AG10803 (cell line): ENCODE measurements at regions not wholly inside any gene's neighbourhood (a gene's known extent, or its start where the extent isn't known, plus 50 kb on each side); places are given as distances from the start of the nearest gene placed in this dataset.

Source experiments
- DNase-seq: peaks from one replicate; pipeline ENCODE4 v3.0.0; 2010; ENCODE audit warnings: low read depth
- H3K4me3 ChIP-seq: 2 replicates; pipeline ENCODE4 v1.5.1; 2011; ENCODE audit warnings: mild to moderate bottlenecking, low read length, control low read depth
- TF ChIP-seq, protein P1 (sequence below): conservative IDR thresholded peaks from 2 replicates; pipeline ENCODE4 v1.5.1; 2011; ENCODE audit warnings: mild to moderate bottlenecking, low read length, control low read depth, inconsistent platforms

DNA sequence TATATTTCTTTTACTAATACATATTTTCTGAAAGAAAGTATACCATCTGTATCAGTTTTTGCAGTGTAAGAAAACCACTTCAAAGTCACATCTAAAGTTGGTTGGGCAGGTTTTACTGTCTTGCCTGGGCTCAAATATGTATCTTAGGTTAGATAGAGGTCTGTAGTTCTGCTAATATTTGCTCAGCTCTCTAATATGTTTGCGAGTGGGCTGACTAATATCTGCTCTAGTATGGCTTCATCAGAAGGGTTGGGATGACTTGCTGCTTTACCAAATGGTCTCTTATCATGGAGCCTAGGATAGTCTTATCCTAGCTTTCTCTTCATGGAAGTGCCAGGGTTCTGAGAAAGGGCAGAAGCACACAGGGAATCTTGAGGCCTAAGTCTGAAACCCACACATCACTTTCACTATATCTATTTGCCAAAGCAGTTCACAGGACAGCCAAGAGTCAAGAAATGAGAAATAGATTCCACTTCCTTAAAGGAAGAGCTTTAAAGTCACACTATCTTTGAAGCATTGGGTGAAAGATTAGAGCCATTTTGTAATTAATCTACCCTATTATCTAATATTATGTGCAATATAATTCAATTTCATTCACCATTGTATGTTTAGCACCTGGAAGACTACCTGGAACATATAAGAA, 610.0 kb downstream of the KCNJ3 start:
- TF ChIP-seq, protein P1, sequence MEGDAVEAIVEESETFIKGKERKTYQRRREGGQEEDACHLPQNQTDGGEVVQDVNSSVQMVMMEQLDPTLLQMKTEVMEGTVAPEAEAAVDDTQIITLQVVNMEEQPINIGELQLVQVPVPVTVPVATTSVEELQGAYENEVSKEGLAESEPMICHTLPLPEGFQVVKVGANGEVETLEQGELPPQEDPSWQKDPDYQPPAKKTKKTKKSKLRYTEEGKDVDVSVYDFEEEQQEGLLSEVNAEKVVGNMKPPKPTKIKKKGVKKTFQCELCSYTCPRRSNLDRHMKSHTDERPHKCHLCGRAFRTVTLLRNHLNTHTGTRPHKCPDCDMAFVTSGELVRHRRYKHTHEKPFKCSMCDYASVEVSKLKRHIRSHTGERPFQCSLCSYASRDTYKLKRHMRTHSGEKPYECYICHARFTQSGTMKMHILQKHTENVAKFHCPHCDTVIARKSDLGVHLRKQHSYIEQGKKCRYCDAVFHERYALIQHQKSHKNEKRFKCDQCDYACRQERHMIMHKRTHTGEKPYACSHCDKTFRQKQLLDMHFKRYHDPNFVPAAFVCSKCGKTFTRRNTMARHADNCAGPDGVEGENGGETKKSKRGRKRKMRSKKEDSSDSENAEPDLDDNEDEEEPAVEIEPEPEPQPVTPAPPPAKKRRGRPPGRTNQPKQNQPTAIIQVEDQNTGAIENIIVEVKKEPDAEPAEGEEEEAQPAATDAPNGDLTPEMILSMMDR, result no peak
- DNase-seq, result no peak
- no peak overlapping the region for H3K4me3 ChIP-seq

DNA sequence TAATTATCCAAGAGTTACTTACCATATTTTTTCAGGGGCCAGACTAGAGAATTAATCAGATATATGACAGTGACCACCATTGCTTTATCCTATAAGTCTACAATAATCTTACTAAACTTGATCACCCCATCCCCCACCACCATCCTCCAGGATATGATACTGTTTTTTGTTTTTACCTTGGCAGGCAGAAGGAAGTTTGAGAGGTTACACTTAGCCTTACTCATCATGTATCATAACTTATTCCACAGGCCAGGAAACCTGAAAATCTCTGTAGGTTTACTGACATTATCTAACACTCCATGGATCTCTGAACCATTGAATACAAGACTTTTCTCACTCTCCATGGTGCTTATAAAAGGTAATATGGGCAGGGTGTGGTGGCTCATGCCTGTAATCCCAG, 602.7 kb downstream of the KCNJ3 start:
- TF ChIP-seq, protein P1, result no peak
- no peak overlapping the region for H3K4me3 ChIP-seq
- no peak for DNase-seq

DNA sequence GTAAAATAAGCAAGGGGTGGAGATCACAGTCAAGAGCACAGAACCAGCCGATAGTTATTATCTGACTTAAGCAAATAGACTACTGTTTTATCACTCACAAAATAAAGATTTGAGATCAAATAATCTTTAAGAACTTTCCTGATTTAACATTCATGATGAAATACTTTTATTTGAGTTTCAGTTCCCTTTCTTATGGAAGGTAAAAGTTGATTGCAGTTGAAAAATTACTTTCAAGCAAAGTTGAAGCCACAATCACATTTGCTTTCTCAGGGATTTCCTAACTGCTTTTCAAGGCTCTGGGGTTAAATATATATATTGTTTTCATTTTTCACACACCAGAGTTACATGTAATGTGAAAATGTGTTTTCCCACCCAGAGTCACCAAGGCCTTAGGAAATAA, 599.5 kb downstream of the KCNJ3 start:
- TF ChIP-seq, protein P1, result no peak
- no peak overlapping the region for H3K4me3 ChIP-seq
- no peak for DNase-seq

DNA sequence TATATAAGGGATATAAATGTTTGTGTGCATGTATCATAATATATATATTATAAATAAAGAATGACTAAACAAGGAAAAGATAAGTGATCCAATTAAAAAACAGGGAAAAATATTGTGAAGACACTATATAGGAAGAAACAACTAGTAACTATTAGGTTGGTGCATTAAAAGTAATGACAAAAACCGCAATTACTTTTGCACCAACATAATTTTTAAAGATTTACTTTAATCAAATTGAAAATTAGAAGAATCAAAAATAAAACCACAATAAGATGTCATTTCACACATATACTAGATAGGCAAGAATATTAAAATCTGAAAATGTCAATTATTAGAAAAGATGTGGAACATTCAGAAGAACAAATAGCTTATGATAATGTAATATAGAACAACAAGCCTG, 595.9 kb downstream of the KCNJ3 start:
- no peak overlapping the region for H3K4me3 ChIP-seq
- TF ChIP-seq, protein P1, result no peak
- no peak for DNase-seq

DNA sequence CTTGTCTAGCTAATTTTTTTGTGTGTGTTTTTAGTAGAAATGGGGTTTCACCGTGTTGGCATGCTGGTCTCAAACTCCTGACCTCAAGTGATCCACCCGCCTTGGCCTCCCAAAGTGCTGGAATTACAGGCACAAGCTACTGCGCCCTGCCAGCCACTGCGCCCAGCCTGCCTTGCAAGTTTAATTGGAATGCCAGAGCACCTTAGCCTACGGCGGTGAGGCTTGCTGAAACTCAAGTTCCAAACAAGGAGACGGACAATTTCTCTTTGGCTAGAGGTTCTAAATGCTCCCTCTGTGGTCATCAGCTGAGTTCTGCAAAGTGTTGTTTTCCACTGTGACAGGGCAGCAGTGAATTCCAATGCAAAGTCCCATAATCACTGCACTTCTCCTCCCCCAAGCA, 583.4 kb downstream of the KCNJ3 start:
- DNase-seq, result no peak
- TF ChIP-seq, protein P1, result no peak
- H3K4me3 ChIP-seq, result no peak overlapping the region

DNA sequence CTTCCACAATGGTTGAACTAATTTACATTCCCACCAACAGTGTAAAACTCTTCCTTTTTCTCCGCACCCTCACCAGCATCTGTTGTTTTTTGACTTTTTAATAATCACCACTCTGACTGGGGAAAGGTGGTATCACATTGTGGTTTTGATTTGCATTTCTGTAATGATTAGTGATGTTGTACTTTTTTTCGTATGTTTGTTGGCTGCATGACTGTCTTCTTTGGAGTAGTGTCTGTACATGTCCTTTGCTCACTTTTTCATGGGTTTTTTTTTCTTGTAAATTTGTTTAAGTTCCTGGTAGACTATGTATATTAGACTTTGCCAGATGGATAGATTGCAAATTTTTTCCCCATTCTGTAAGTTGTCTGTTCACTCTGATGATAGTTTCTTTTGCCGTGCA, 574.8 kb downstream of the KCNJ3 start:
- H3K4me3 ChIP-seq, result no peak overlapping the region
- TF ChIP-seq, protein P1, result no peak
- no peak for DNase-seq

DNA sequence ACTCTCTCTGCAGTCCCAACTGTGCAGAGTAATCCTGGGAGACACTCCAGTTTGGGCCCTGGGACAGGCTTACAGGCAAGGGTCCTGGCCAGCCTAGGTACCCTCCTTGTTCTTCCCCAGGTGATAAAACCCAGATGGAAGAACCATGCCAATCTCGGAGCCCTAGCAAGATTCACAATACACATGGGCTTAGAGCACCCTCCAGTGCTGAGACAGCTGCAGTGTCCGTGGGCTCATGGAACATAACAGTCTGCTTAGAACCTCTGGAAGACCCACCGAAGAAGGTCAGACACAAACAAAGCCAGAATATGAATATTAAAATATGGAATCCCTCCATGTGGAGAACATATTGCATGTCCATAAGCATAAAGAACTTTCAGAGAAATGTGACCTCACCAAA, 568.1 kb downstream of the KCNJ3 start:
- no peak overlapping the region for H3K4me3 ChIP-seq
- TF ChIP-seq, protein P1, result no peak
- DNase-seq, result no peak
